IPS-NIHi7 (cell line): ENCODE measurements at regions not wholly inside any gene's neighbourhood (a gene's known extent, or its start where the extent isn't known, plus 50 kb on each side); places are given as distances from the start of the nearest gene placed in this dataset.

ENCODE experiments used
- DNase-seq: peaks from one replicate; pipeline ENCODE4 v3.0.0; 2012; ENCODE audit warnings: mixed read lengths; ENCODE audit errors: extremely low spot score

GRCh38 chr6:7050004-7050403, 57.8 kb upstream of the RREB1 start:
- DNase-seq = no peak

GRCh38 chr6:7050872-7051779, 56.6 kb upstream of the RREB1 start:
- peak; percentile 61 for DNase-seq

- DNase-seq = peak; percentile 79
These were observed 55.9 kb upstream of the RREB1 start for GRCh38 chr6:7051780-7052442.

- peak; percentile 46 for DNase-seq
These were observed 55.2 kb upstream of the RREB1 start for GRCh38 chr6:7052443-7053011.

- no peak for DNase-seq
These were observed 54.5 kb upstream of the RREB1 start for GRCh38 chr6:7053125-7053774.
